A673 (cell line): ENCODE measurements at regions not wholly inside any gene's neighbourhood (a gene's known extent, or its start where the extent isn't known, plus 50 kb on each side); places are given as distances from the start of the nearest gene placed in this dataset.

ENCODE experiments used
- BruUV-seq: library from RNA; stranded (reverse); fragments of 400-500 nt; replicated peaks from 2 replicates; lab custom pipeline; 2021; lab: Mats Ljungman, UMichigan
- CTCF ChIA-PET: fragments of 300-600 bp; sonication (Branson Sonifier 250); formaldehyde crosslinking; loops from one replicate; lab custom pipeline; 2022; ENCODE audit warnings: antibody characterized with exemption; lab: Charles Lee
- POLR2A ChIA-PET: fragments of 300-600 bp; sonication (Branson Sonifier 250); formaldehyde crosslinking; loops from one replicate; lab custom pipeline; 2022; ENCODE audit warnings: antibody characterized with exemption; ENCODE audit not compliant: low non-redundant PET; lab: Charles Lee
- DNase-seq: peaks from one replicate; pipeline ENCODE4 v3.0.0-alpha.2; 2015; ENCODE audit warnings: low spot score
- H3K27ac ChIP-seq: fragments of 200-600 bp; sonication (generic); 2 replicates; pipeline ENCODE4 v1.5.1; 2016; ENCODE audit warnings: mixed run types, low read depth, mild to moderate bottlenecking, mixed read lengths, antibody characterized with exemption, low read length; ENCODE audit not compliant: poor library complexity, severe bottlenecking
- H3K27me3 ChIP-seq: fragments of 200-600 bp; sonication (generic); replicated peaks from 2 replicates; pipeline ENCODE4 v1.6.1; 2017; ENCODE audit warnings: mixed run types, low read depth, mild to moderate bottlenecking, mixed read lengths, antibody characterized with exemption, low read length; ENCODE audit not compliant: insufficient read depth, poor library complexity
- H3K36me3 ChIP-seq: fragments of 200-600 bp; sonication (generic); 2 replicates; pipeline ENCODE4 v1.6.1; 2016; ENCODE audit warnings: mixed run types, mild to moderate bottlenecking, mixed read lengths, antibody characterized with exemption, low read length; ENCODE audit not compliant: insufficient read depth, poor library complexity, severe bottlenecking
- H3K4me1 ChIP-seq: fragments of 200-600 bp; sonication (generic); 2 replicates; pipeline ENCODE4 v1.6.1; 2017; ENCODE audit warnings: mixed run types, mild to moderate bottlenecking, mixed read lengths, antibody characterized with exemption, low read length; ENCODE audit not compliant: insufficient read depth, poor library complexity, severe bottlenecking
- H3K4me3 ChIP-seq: fragments of 200-600 bp; sonication (generic); 2 replicates; pipeline ENCODE4 v1.5.1; 2016; ENCODE audit warnings: low read depth, mixed run types, mild to moderate bottlenecking, mixed read lengths, low read length; ENCODE audit not compliant: poor library complexity, severe bottlenecking
- H3K9me3 ChIP-seq: fragments of 200-600 bp; sonication (generic); 2 replicates; pipeline ENCODE4 v1.6.1; 2016; ENCODE audit warnings: mixed run types, low read depth, mild to moderate bottlenecking, mixed read lengths, antibody characterized with exemption, low read length; ENCODE audit not compliant: poor library complexity, severe bottlenecking
- EZH2 ChIP-seq: fragments of 200-600 bp; sonication (generic); IDR thresholded peaks from 2 replicates; pipeline ENCODE4 v1.6.1; 2017; ENCODE audit warnings: borderline replicate concordance, low read depth, mild to moderate bottlenecking, mixed read lengths, antibody characterized with exemption, low read length; ENCODE audit not compliant: poor library complexity, severe bottlenecking
- intact Hi-C: fragments of 100-400 bp; cut with micrococcal nuclease; formaldehyde crosslinking; loops from one replicate; pipeline ENCODE4 v1.10.0; 2022; ENCODE audit not compliant: unreplicated experiment
- TF ChIP-seq, protein P1 (sequence below): fragments of 300-800, 200-600 bp; sonication (generic); conservative IDR thresholded peaks from 2 replicates; pipeline ENCODE4 v1.5.1; 2017; ENCODE audit warnings: low read depth, mild to moderate bottlenecking, antibody characterized with exemption, low read length, moderate library complexity, mixed read lengths

DNA sequence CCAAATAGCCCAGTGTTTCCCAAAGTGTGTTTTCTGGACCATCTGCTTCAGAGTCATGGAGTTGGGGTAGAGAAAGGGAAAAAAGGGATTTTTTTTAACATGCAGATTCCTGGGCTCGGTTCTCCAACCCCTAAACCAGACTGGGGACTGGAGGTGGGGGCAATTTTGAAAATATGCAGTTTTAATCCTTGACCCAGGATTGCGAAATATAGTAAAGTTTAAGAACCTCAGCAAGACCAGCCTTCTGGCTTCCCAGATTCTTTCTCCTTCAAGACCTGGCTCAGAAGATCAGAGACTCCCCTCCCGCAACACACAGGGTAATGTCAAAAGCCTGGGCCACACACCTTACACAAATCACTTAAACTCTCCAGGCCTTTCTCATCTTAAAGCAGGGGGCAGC lies 150.1 kb downstream of the PAH start:
- Histone ChIP-seq H3K9me3 (no peaks in the 10 kb centered on the region), H3K27me3 (no peaks in the 10 kb centered on the region), H3K4me3 (no peak overlapping the region), H3K4me1 (peaks cover 40% of the 10 kb centered on the region), H3K27ac (peak overlapping the region; percentile 42), H3K36me3 (no peaks in the 10 kb centered on the region)
- DNase-seq = no peak
- POLR2A ChIA-PET = no interaction called here
- no peak for TF ChIP-seq EZH2
- TF ChIP-seq, protein P1, sequence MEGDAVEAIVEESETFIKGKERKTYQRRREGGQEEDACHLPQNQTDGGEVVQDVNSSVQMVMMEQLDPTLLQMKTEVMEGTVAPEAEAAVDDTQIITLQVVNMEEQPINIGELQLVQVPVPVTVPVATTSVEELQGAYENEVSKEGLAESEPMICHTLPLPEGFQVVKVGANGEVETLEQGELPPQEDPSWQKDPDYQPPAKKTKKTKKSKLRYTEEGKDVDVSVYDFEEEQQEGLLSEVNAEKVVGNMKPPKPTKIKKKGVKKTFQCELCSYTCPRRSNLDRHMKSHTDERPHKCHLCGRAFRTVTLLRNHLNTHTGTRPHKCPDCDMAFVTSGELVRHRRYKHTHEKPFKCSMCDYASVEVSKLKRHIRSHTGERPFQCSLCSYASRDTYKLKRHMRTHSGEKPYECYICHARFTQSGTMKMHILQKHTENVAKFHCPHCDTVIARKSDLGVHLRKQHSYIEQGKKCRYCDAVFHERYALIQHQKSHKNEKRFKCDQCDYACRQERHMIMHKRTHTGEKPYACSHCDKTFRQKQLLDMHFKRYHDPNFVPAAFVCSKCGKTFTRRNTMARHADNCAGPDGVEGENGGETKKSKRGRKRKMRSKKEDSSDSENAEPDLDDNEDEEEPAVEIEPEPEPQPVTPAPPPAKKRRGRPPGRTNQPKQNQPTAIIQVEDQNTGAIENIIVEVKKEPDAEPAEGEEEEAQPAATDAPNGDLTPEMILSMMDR = no peak
- CTCF ChIA-PET = no interaction called here
- no TSS peak for BruUV-seq
- intact Hi-C loops = loop anchor here (5.0 kb wide), 3 partner anchors 285 to 850 kb away; partner anchors contain the start of gene IGF1

DNA sequence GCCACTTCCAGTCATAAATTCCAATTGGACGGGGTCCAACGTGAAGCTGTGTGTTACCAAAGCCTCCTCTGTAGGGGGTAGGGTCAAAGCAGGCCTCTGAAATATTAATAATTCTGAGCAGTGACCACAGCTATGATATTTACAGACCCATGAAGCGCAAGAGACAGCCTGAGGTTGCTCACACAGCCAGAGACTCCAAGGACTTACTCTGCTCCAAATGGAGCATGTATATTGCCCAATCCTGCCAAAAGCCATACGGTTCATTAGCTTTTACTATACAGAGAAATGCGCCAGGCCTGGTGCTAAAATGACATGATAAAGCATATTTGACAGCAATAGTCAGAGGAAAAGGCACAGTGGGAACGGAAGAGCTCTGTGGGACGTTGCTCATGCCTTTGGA lies 151.3 kb downstream of the PAH start:
- Histone ChIP-seq H3K9me3 (no peaks in the 10 kb centered on the region), H3K36me3 (no peaks in the 10 kb centered on the region), H3K27me3 (no peaks in the 10 kb centered on the region), H3K4me3 (no peak overlapping the region), H3K27ac (peak overlapping the region; percentile 18), H3K4me1 (peaks cover 40% of the 10 kb centered on the region)
- ChIA-PET POLR2A (no interaction called here), CTCF (interaction anchor here (0.6 kb wide), 1 partner anchor 875 kb away, joined by 5 read pairs; no protein-coding TSS in a partner anchor)
- no TSS peak for BruUV-seq
- peak; percentile 93 for DNase-seq
- TF ChIP-seq, protein P1 = no peak
- TF ChIP-seq EZH2 = no peak
- intact Hi-C loops = loop anchor here (5.0 kb wide), 3 partner anchors 283 to 848 kb away; partner anchors contain the start of gene IGF1

DNA sequence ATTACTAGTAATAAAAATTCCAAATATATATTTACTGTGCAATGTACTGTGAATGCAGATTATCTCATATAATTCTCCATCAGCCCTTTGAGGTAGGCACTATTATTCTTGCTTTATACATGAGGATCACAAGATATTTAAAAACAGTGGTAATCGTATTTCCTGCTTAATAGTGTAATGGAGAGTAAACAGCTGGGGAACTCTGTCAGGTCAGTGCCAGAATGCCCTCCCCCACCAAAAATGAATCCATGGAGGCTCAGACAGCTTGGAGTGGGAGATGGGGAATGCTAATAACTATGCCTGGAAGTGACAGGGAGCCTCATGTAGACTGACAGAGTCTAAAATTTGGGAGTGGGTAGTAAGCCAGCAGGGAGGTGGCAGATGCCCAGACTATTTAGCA lies 153.6 kb downstream of the PAH start:
- H3K36me3 ChIP-seq = no peaks in the 10 kb centered on the region
- POLR2A ChIA-PET = no interaction called here
- no peak overlapping the region for H3K27ac ChIP-seq
- peaks cover 40% of the 10 kb centered on the region for H3K4me1 ChIP-seq
- CTCF ChIA-PET = no interaction called here
- no TSS peak for BruUV-seq
- no peaks in the 10 kb centered on the region for H3K27me3 ChIP-seq
- H3K4me3 ChIP-seq = no peak overlapping the region
- no peak for DNase-seq
- no peak for TF ChIP-seq EZH2
- TF ChIP-seq, protein P1 = no peak
- intact Hi-C loops = no loop called here
- H3K9me3 ChIP-seq = no peaks in the 10 kb centered on the region
